HG03280 (cell line): ENCODE measurements at regions not wholly inside any gene's neighbourhood (a gene's known extent, or its start where the extent isn't known, plus 50 kb on each side); places are given as distances from the start of the nearest gene placed in this dataset.
"Not testable (repeated sequence)": the region's sequence is repeated elsewhere in the genome, so short reads cannot be mapped to it uniquely, and the experiment has no call there.

Source experiments
- ATAC-seq: cut with Tn5 transposase; IDR thresholded peaks from one replicate; pipeline ENCODE4 v1.9.1; 2021; ENCODE audit warnings: mild to moderate bottlenecking, moderate library complexity; ENCODE audit not compliant: unreplicated experiment

DNA sequence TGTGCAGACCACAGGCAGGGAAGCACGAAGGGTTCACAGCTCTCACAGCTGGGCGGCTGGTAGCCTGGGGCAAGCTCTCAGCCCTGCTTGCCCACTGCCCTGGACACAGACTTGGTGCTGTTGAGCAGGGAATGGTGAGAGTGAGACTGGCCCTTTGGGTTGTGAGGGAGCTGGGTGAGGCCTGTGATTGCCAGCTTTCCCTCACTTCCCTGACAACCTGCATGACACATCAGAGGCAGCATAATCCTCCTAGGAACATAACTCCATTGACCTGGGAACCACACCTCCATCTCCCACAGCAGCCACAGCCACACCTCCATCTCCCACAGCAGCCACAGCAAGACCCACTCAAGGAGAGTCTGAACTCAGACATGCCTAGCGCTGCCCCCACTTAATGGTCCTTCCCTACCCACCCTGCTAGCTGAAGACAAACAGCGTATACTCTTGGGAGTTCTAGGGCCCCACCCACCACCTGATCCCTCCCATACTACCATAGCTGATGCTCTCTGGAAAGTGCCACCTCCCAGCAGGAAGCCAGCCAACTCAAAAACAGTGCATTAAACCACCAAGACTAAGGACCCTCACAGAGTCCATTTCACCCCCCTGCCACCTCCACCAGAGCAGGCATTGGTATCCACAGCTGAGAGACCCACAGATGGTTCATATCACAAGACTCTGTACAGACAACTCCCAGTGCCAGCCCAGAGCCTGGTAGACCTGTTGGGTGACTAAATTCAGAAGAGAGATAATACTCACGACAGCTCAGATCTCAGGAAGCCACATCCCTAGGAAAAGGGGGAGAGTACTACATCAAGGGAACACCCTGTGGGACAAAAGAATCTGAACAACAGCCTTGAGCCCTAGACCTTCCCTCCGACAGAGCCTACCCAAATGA lies 60.2 kb upstream of the PRSS3 start:
- not testable (repeated sequence) for ATAC-seq

DNA sequence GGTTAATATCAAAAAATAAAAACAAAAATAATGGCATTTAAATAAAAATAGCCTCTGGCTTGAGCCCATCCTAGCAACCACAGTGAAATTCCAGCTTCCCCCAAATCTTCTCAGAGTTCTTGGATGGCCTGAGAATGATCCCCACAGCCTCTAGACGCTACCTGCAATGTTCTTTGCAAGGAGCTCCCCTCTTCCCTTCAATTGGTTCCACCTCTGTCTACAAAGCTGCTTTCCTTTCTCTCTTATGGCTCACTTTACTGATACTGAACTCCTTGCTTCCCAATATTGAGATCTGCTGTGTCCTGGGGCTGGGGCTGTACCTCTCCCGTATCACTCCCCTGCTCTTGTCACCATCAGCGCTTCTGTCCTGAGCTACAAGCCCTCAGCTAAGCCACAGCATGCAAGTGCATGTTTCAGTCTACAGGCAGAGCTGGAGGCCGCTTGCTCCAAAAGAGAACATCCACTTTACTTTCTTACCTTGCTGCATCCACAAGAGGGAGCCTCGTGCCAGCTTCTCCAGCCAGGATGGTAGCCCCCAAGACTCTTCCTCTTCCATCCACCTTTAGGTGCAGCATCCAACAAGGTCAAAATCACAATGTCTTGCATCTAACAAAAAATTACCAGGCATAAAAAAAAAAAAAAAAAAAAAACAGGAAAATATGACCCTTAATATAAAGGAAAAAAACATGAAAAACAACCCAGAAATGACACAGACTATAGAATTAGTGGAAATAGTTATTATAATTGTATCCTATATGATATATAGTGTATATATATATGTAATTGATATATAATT lies 57.4 kb upstream of the PRSS3 start:
- ATAC-seq, result no peak

DNA sequence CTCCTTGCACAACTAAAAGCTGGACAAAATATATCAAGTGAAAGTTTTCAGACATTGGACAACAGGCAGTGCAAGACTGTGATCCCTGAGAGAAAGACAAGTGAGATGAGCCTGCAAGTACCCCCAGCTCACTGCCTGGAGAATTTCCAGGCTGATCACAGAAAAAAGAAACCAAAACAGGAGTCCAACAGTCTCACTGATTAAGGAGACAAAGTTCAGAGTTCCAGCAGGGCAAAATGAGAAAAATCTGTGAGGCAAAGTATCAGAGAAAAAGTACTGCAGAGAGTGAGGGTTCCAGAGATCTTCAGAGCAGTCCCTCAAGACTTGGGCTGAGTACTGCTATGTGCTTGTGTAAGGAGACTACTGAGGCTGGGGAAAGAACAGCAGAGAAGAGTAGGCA lies 56.0 kb upstream of the PRSS3 start:
- ATAC-seq, result no peak

DNA sequence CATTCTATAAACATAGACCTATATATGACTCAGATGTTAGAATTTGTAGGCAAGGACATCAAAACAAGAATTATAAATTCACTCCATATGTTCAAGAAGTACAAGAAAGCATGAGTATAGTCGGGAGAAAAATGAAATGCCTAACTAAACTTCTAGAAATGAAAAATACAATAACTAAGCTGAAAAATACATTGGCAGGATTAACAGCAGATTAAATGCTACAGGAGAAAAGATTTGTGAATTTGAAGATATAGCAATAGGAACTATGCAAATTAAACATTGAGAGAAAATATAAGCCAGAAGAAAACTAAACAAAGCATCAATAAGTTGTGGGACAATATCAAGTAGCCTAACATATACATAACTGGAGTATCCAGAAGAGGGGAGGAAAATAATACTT lies 55.3 kb upstream of the PRSS3 start:
- ATAC-seq, result no peak

DNA sequence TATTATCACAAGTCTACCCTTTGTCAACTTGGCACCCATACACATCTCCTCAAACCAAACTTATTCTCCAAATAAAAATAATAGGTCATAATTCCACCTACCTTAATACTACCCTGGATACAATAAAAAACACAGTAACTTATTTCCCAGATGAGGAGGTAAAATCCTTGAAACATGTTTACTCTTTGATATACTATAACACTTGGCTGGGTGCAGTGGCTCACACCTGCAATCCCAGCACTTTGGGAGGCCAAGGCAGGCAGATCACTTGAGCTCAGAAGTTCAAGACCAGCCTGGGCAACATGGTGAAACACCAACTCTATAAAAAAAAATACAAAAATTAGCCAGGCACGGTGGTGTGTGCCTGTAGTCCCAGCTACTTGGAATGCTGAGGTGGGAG lies 54.4 kb upstream of the PRSS3 start:
- ATAC-seq, result not testable (repeated sequence)

DNA sequence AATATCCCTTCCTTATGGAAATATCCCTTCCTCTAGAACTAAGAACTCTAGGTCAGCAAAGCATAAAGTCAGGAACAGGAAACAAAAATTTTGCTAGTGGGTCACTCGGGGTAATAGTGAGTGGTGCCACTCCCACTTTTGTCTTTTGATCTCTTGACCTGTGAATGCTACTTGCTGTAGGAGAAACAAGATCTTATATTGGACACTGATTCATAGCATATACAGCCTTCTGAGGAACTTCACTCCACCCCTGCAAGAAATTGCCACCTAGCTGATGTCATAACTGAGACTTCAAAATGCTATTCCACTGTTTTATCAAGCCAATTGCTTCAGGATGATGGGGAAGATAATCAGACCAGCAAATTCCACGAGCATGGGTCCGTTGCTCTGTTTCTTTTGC lies 53.3 kb upstream of the PRSS3 start:
- ATAC-seq, result no peak

DNA sequence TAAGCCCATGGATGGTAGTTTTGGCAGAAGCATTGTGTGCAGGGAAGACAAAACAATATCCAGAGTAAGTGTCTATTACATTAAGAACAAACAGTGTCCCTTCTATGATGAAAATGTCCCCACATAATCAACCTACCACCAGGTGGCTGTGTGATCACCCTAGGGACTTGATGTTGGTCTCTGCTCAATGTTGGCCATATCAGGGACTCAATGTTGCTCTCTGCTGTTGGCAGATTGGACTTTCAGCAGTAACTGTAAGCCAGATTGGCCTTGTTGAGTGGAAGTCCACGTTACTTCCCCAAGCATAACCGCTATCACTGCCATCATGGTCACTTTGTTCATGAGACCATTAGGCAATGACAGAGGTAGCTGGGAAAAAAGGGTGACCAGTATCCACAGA lies 52.8 kb upstream of the PRSS3 start:
- no peak for ATAC-seq
